Breast epithelium (tissue), 4 donors: ENCODE measurements at regions not wholly inside any gene's neighbourhood (a gene's known extent, or its start where the extent isn't known, plus 50 kb on each side); places are given as distances from the start of the nearest gene placed in this dataset.

Experiments
- DNase-seq, 2 donors: peaks; one replicate each; pipeline ENCODE4 v3.0.0-alpha.2; 2019; ENCODE audit warnings: low spot score in 2 of 2
- H3K27ac ChIP-seq, 2 donors: fragments of 200-600 bp; sonication (generic) in 1 of 2; one replicate each; pipeline ENCODE4 v1.5.1; 2016 to 2019; ENCODE audit warnings: mild to moderate bottlenecking in 1 of 2
- H3K27me3 ChIP-seq, 2 donors: fragments of 200-600 bp; sonication (generic) in 1 of 2; one replicate each; pipeline versions ENCODE4 v1.5.1 to v1.6.0; 2017 to 2019; ENCODE audit warnings: control low read depth in 1 of 2, mild to moderate bottlenecking in 1 of 2
- H3K36me3 ChIP-seq: fragments of 200-600 bp; one replicate; pipeline ENCODE4 v1.5.1; 2019
- H3K4me1 ChIP-seq, 2 donors: fragments of 200-600 bp; sonication (generic); one replicate each; pipeline ENCODE4 v1.5.1; 2016 to 2019; ENCODE audit warnings: control low read depth in 1 of 2
- H3K4me3 ChIP-seq, 3 donors: fragments of 200-600 bp; sonication (generic); 1 replicate in 2 of 3; 2 replicates in 1 of 3; pipeline ENCODE4 v1.5.1; 2016 to 2019; ENCODE audit warnings: mild to moderate bottlenecking in 3 of 3, moderate library complexity in 2 of 3
- H3K9me3 ChIP-seq, 2 donors: fragments of 200-600 bp; sonication (generic) in 1 of 2; one replicate each; pipeline ENCODE4 v1.5.1; 2016 to 2019; ENCODE audit warnings: control low read depth in 1 of 2
- POLR2A ChIP-seq: fragments of 450-650 bp; IDR thresholded peaks from one replicate; pipeline ENCODE4 v1.6.1; 2016; ENCODE audit warnings: antibody characterized with exemption, mild to moderate bottlenecking, moderate library complexity
- POLR2AphosphoS5 ChIP-seq, 3 donors: sonication (generic); formaldehyde crosslinking; IDR thresholded peaks; one replicate each; pipeline ENCODE4 v1.6.1; 2017; ENCODE audit warnings: antibody characterized with exemption in 3 of 3
- intact Hi-C: fragments of 100-400 bp; cut with DNase I; formaldehyde crosslinking; loops from one replicate; pipeline ENCODE4 v1.15.1; 2023; ENCODE audit warnings: low total_unique reads
- TF ChIP-seq, protein P1 (sequence below), 3 donors: fragments of 450-650 bp; IDR thresholded peaks; one replicate each; pipeline ENCODE4 v1.5.1; 2016 to 2017; ENCODE audit warnings: antibody characterized with exemption in 3 of 3, mild to moderate bottlenecking in 3 of 3, moderate library complexity in 3 of 3

DNA sequence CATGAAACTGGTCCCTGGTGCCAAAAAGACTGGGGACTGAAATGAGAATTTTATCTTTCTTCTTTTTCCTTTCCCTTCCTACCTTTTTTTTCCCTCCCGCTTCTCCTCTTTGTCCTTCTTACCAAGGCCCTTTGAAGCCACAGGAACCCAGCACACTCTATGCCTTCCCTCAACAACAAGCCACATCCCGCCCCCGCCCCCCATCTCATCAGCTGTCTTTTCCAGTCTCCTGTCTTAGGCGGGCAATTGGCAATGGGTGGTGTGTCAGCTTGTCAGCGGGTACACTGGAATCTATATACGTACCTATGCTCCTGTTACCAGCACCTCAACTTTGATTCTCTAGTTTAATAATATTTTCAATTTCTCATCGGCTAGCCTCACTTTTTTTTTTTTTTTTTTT, 56.3 kb upstream of the CHD2 start:
- no peaks in the 10 kb centered on the region for H3K4me1 ChIP-seq
- no peak overlapping the region for H3K4me3 ChIP-seq
- H3K9me3 ChIP-seq: no peaks in the 10 kb centered on the region
- peak overlapping the region in 1 of 2 donors; percentile 21 for H3K27ac ChIP-seq
- no peaks in the 10 kb centered on the region for H3K27me3 ChIP-seq
- TF ChIP-seq POLR2AphosphoS5 (IDR thresholded peaks at IDR 0.05) (no peak), POLR2A (no peak)
- TF ChIP-seq, protein P1, sequence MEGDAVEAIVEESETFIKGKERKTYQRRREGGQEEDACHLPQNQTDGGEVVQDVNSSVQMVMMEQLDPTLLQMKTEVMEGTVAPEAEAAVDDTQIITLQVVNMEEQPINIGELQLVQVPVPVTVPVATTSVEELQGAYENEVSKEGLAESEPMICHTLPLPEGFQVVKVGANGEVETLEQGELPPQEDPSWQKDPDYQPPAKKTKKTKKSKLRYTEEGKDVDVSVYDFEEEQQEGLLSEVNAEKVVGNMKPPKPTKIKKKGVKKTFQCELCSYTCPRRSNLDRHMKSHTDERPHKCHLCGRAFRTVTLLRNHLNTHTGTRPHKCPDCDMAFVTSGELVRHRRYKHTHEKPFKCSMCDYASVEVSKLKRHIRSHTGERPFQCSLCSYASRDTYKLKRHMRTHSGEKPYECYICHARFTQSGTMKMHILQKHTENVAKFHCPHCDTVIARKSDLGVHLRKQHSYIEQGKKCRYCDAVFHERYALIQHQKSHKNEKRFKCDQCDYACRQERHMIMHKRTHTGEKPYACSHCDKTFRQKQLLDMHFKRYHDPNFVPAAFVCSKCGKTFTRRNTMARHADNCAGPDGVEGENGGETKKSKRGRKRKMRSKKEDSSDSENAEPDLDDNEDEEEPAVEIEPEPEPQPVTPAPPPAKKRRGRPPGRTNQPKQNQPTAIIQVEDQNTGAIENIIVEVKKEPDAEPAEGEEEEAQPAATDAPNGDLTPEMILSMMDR (IDR thresholded peaks at IDR 0.05): no peak
- no peaks in the 10 kb centered on the region for H3K36me3 ChIP-seq
- no peak for DNase-seq
- intact Hi-C loops: no loop called here

DNA sequence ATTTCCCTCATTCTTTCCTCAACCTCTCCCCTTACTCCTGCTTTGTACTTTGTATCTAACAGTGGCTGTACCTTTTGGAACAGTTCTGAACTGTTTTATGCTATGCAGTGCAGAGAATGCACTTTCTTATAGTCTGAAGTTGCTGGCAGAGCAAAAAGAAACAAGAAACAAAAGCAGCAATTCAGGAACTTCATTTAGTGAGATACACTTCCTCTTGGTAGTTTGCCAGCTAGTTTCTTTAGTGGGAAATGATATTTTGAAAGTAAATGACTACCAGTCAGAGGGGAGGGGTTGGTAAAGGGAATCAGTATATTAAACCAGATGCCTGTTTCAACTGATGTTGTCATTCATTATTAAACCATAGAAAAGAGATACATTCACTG, 55.0 kb upstream of the CHD2 start:
- Histone ChIP-seq H3K4me1 (no peaks in the 10 kb centered on the region), H3K27ac (peak overlapping the region; percentile 68 to 82), H3K36me3 (no peaks in the 10 kb centered on the region), H3K9me3 (no peaks in the 10 kb centered on the region), H3K27me3 (no peaks in the 10 kb centered on the region), H3K4me3 (no peak overlapping the region)
- intact Hi-C loops: no loop called here
- TF ChIP-seq POLR2A: no peak
- TF ChIP-seq, protein P1 (IDR thresholded peaks at IDR 0.05): no peak
- TF ChIP-seq POLR2AphosphoS5 (IDR thresholded peaks at IDR 0.05): no peak
- no peak for DNase-seq

DNA sequence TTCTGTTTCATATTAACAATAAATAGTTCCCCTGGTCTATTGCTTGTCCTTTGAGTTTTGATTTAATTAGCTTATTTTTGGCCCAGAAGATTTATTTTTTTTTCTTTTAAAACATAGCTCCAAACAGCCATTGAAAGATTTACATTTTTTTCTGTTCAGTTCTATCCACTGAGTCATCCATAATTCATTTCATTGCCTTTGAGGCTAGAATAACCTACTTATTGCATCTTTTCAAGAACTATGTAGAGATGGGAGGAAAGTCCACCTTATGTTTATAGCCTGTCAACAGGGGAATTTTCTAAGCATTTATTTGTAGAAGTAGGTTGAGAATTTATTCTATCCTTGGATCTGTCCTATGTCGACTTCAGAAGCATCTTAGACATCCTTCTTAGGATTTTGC, 53.4 kb upstream of the CHD2 start:
- TF ChIP-seq POLR2AphosphoS5 (IDR thresholded peaks at IDR 0.05): no peak
- no peak for TF ChIP-seq POLR2A
- TF ChIP-seq, protein P1 (IDR thresholded peaks at IDR 0.05): no peak
- Histone ChIP-seq H3K9me3 (no peaks in the 10 kb centered on the region), H3K27ac (peak overlapping the region in 1 of 2 donors; percentile 82), H3K4me1 (no peaks in the 10 kb centered on the region), H3K4me3 (no peak overlapping the region), H3K27me3 (no peaks in the 10 kb centered on the region), H3K36me3 (no peaks in the 10 kb centered on the region)
- intact Hi-C loops: no loop called here
- no peak for DNase-seq

DNA sequence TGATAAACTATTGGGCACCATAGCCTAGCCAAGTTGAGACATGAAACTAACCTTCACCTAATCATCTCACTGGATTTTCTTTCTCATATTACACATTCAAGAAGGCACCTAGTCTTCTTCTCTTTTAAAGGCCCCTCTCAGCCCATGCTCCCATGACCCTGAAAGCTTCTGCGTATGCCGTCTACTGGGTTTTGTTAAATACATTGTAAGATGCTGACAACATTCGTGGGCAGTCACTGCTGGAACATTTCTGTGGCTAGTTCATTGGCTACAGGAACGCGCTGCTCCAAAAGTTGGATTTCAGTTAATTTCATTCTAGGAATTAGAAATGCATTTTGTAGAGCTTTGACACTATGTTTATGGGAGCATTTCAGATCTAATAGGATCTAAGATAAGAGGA, 52.3 kb upstream of the CHD2 start:
- Histone ChIP-seq H3K4me3 (no peak overlapping the region), H3K4me1 (no peaks in the 10 kb centered on the region), H3K27me3 (no peaks in the 10 kb centered on the region), H3K36me3 (no peaks in the 10 kb centered on the region), H3K27ac (no peak overlapping the region), H3K9me3 (no peaks in the 10 kb centered on the region)
- TF ChIP-seq POLR2AphosphoS5 (IDR thresholded peaks at IDR 0.05): no peak
- TF ChIP-seq POLR2A: no peak
- TF ChIP-seq, protein P1 (IDR thresholded peaks at IDR 0.05): no peak
- intact Hi-C loops: no loop called here
- DNase-seq: no peak

DNA sequence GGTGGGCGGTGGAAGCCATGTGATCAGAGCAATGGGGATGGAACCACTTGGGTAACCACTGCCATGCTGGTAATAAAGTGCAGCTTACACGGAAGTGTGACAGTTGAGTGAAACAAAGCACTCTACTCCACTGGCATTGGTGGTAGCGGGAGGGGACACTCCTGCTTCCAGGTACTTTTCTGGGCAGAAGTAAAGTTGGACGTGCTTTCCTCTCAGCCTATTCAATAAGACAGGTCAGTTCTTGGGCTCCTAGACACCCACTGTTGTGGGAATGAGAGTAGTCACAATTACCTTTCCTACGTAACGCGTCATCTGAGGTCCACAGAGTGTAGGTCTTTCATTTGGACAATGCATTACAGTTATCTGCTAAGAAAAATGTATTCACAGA, 51.7 kb upstream of the CHD2 start:
- H3K9me3 ChIP-seq: no peaks in the 10 kb centered on the region
- no peaks in the 10 kb centered on the region for H3K36me3 ChIP-seq
- TF ChIP-seq, protein P1 (IDR thresholded peaks at IDR 0.05): no peak
- TF ChIP-seq POLR2AphosphoS5 (IDR thresholded peaks at IDR 0.05) (no peak), POLR2A (no peak)
- no peaks in the 10 kb centered on the region for H3K4me1 ChIP-seq
- no peaks in the 10 kb centered on the region for H3K27me3 ChIP-seq
- no peak for DNase-seq
- intact Hi-C loops: no loop called here
- H3K4me3 ChIP-seq: no peak overlapping the region
- H3K27ac ChIP-seq: peak overlapping the region in 1 of 2 donors; percentile 20
